ENCODE measurements at regions not wholly inside any gene's neighbourhood (a gene's known extent, or its start where the extent isn't known, plus 50 kb on each side); places are given as distances from the start of the nearest gene placed in this dataset.

DNA sequence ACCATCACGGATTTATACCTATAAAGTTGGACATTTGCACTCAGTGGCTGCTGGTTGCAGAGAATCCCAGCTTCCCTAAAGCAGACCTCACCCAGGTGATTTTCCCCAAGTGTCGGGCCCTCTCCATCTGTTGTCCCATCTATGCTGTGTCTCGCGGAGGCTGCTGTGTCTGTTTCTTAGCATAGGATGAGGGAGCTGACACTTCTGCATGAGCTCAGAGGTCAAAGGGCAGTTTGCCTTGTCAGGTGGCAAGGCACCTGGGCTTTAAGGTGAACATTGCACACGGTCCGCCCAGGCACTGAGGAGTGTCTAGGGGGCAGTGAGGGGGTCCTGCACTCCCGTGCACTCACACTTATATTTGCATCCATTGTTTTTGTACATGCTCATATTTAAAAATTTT is 151.6 kb downstream of the ZIC5 start:
- DNase-seq, result no peak

DNA sequence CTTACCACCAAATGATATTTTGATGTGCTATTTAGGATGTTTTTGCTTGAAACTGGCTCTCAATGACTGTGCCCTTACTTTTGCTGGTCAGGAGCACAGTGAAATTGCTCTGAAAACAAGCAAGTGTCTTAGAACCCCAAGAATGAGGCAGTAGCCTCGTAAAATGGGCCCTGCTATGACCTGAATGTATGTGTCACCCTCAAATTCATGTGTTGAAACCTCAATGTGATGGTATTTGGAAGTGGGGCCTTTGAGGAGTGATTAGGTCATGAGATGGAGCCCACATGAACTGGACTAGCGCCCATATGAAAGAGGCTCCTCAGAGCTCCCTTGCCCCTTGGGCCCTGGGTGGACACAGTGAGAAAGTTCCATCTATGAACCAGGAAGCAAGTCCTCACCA is 155.2 kb downstream of the ZIC5 start:
- DNase-seq, result no peak

DNA sequence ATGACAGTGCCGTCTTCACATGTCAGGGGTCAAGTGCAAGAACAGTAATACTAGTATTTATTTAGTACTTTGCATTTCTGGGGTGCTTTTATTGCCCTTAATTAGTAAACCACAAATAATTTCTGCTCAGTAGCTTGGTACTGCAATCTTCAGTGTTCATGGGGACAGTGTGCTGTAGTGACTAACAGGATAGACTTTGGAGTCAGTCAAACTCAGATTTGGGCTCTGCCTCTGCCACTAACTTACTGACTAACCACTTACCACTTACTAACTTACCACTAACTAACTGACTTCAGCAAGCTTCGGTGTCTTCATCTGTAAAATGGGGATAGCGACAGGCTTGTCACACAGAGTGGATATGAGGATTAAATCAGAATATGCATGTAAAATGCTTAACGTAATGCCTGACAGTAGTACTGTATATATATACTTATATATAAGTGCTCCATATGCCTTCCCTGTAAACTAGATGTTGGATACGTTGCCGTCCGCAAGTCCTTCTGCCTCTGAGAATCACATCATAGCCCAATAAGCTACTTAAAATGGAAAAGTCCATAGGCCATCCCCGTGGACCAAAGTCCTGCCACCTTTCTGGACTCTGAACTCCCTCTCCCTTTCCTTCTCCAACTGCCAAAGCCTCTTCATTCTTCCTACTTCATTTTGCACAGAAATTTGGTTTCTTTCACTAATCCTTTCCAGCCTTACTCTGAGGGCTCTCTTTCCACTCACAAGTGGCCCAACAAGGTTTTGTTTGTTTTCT is 158.1 kb downstream of the ZIC5 start:
- DNase-seq, result no peak

DNA sequence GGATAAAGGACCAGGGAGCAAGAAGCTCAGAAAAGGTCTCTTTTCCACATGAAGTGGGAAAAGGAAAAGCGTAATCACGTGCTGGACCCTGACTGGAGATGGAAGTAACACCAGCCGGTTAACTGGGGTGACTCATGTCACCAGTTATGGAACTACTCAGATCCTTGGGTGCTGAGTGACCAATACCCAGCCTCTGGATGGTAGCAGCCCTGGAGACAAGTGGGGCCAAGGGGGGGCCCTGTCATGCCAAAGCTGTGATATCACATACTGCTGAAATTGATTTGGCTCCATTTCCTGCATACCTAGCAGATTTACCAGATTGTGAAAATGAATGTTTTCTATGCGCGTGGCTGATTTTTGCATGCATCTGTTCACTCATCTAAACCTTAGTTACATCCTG is 158.9 kb downstream of the ZIC5 start:
- DNase-seq, result no peak

DNA sequence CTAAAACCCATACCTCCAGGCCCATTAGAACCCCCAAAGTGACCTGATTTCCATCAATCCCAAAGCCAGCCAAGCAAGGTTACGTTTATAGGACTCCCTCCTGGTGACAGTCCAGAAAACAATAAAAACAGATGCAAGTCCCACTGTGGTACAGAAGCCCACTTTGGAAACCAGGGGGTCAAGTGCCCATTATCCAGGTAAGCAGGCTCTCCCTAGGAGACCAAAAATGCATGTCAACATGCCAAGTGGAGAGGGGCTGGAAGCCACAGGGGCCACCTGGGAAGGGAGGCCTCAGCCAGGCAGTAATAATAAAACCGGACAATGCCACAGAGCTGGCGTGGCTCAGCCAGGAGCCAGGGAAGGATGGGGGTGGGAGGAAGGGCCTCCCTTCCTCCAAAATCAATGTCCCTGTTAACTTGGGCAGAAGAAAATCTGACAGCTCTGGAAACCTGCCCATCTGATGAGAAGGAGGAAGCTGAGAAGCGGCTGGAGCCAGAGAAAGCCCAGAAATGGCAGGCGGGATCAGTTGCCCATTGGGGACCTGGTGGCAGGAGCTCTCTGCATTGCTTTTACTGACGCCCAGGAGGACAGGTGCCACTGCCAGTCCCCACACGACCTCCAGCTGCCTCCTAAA is 160.4 kb downstream of the ZIC5 start:
- no peak for DNase-seq

DNA sequence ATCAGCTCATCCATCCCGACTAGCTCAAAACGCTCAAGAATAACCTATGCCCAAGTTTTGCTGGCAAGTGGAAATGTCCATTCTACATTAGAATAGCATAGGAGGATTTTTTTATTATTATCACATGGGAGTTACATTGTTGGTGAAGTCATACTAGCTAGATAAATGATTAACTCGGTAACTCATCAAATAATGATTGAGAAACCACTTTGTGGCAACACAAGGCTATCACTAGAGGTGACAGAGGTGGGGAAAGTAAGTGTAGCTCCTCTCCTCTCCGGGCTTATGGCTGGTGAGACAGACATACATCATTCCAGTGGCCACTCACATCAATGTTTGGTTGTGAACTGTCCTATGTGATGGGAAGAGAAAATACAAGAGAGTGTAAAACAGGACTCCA is 161.6 kb downstream of the ZIC5 start:
- DNase-seq, result no peak

DNA sequence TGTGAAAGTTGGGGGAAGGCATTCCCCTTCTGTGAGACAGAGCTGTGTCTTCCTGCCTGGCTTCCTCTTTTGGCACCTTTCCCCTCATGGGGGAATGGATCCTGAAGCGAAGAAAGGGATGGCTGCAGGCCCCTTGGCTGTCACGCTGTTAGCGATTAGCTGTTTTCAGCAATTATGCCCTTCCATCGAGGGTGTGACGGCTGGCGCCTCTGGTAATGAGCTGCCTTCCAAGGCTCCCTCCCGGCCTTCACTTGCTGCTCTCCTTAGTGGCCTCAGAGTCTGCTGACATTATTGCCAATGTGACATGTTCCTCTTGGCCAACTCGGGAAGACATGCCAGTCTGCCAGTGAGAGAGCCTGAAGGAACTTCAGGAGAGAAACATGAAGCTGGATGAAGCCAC is 162.1 kb downstream of the ZIC5 start:
- no peak for DNase-seq

DNA sequence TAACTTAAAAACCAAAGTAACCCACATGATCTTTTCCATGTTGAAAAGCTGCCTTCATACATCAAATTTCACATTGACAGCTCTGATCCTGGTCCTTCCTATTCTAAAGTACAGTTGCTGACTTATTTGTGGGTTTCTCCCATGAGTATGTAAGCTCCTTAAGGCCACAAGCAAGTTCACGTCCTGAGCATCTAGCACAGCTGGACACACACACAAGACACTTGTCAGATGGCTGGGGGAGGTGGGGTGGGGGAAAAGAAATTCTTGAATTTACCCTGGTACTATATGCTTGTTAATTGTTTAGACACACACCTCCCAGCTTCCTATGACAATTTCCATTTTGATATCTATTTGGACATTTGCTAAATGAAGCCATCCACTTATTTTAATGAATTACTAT is 162.8 kb downstream of the ZIC5 start:
- DNase-seq, result no peak

DNA sequence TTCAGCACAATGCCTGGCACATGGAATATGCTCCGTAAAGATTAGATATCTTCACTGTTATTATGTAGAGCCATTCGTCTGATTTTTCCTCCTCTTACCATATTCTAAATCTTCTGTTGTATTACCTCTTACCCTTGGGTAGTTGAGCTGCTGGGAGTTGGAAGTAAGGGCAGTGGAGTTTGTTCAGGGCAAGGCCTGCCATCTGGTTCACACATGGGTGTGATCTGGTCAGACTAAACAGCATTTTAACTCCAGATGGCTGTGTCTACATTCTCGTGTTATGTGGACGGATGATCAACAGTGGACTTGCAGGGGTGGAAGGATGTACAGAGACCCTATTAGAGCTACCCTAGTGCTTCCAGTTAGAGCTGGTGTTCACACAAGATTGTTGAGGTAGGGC is 164.9 kb downstream of the ZIC5 start:
- DNase-seq, result no peak

DNA sequence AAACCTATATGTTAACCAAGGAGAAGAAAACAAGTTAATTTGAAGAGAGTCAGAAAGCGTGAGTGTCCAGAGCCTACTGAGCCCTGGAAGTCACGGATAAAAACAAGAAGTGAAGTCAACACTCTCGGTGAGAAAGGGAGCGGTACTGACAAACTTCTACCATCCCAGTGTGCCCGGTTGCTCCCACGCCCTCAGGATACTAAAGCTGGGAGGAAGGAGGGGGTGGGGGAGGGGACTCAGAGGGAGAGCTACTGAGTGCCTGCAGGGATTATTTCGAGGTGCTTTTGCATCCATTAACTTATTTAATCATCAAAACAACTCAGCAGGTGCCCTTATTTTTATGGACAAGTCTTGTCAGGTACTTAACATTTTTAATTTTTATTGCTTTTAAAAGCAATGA is 166.2 kb downstream of the ZIC5 start:
- DNase-seq, result no peak

DNA sequence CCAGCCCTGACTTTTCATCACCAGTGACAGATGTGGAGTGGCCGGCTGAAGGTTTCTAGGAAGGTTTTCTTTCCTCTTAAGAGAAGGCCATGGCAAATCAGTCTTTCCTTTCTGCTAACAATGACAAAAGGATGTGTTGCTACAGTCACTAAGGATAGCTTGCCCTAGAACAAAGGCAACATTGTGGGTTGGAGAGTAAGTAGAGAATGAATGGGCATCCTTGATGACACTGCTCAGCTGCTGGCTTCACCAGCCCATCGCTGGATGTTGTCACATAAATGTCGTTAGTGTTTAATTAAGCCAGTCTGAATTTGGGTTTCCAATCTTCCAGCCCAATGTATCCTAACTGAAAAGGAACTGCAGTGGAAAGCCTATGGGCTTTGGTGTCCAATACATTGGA is 168.4 kb downstream of the ZIC5 start:
- DNase-seq, result no peak

DNA sequence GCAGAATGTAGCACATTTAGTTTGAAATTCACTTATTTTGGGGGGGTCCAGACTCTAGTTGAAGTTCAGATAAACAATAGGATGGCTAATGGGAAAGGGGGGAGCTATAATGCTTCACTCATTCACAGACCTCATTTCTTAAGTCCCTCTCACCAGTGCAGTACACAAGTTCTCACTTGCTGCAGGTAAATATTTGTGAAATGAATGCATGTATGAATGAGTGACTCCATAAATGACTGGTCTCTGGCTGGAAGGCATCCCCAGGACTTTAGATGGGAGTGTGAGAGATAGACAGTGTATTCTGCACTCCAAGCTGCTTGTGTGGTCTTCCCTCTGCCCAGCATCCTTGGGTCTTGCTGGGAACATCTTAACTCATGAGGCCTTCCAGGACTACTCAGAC is 169.2 kb downstream of the ZIC5 start:
- no peak for DNase-seq

DNA sequence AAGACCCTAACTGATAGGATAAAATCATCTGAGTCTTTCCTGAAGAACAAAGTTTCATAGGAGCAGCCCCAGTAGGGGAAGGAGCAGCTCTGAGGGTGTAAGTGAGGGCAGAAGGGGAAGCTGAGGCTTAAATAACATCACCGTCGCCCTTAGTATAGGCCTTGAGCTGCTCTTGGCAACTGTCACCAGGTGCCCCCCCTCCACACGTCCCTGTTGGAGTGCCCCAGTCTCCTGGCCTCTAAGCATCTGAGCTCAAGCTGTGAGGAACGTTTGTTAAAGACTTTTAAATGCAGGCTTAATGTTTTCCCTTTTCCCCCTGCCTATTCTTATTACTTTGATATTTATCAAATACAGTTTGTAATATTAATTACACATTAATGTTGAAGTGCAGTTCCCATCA is 170.6 kb downstream of the ZIC5 start:
- no peak for DNase-seq

DNA sequence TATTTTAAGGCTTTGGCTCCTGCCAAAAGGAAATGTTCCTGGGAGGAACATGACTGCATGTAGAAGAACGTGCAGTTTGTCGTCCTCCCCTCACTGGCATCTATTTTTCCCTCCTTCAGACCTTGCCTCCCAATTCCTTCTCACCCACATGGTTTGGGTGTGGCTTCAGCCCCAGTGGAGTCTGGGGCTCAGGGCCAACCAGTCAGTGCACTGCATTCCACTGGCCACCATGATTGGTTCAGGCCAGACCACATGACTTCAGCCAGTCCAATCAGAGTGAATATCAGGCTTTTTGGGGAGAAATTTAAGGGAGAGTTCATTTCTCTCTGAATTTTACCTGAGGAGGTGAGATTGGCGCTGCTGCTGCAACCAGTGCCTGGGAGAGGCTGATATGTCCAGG is 171.6 kb downstream of the ZIC5 start:
- no peak for DNase-seq

DNA sequence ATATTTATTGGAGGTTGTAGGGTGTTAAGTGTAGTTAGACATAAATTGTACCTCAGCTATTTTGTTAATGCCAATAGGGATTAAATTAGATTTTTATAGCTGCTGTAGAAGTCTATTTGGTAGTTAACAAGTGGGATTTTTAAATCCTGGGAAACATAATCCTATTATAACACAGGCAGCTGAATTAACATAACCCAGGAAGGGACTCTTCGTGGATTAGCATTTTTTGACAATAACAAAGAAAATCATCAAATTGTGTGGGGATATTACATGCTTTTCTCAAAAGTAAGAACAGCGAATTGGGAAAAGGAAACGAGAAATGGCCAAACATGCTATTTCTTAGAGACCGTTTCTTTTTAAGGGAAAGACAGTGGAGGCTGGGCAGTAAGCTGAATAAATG is 172.8 kb downstream of the ZIC5 start:
- DNase-seq, result no peak

DNA sequence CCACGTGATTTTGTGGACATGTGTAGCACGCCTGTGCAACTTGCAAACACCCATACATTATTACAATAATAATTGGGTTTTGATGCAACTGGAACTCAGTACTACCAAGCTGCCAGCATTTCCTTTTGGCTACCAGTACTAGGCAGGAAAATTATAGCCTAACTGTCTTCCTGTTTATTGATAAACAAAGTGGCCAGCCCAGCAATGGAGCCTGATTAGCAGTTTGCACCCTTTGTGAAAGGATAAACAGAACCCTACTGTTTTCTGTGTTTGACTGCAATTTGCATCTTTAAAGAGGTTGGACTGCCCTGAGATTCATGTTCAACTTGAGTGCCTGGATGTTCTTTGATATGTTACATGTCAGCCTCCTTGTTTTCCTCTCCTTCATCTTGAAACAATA is 173.9 kb downstream of the ZIC5 start:
- no peak for DNase-seq

DNA sequence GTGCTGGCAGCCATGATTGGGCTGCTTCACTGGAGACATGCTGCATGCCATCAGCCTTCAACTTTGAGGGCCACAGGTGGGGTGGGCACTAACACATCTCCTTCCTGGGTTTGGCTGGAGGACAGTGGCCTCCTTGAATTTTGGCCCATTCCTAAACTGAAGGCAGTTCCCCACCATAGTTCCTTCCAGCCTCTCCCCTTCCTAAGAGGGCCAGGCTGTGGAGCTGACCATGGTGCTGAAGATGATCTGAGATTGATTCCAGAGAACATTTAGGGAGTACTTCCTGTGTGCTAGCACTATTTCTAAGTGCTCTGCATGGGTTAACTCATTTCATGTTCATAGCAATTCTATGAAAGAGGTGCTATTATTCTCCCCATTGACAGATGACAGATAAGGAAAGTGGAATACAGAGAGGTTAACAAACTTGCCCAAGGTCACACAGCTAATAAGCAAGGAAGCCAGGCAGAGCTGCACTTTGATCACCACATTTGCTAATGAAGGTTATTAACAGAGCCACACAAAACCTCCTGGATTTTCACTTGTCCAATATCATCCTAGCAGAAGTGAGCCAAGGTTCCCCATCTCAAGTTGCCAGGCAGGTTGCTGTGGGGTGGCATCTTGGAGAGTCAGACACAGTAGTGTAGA is 175.3 kb downstream of the ZIC5 start:
- no peak for DNase-seq

DNA sequence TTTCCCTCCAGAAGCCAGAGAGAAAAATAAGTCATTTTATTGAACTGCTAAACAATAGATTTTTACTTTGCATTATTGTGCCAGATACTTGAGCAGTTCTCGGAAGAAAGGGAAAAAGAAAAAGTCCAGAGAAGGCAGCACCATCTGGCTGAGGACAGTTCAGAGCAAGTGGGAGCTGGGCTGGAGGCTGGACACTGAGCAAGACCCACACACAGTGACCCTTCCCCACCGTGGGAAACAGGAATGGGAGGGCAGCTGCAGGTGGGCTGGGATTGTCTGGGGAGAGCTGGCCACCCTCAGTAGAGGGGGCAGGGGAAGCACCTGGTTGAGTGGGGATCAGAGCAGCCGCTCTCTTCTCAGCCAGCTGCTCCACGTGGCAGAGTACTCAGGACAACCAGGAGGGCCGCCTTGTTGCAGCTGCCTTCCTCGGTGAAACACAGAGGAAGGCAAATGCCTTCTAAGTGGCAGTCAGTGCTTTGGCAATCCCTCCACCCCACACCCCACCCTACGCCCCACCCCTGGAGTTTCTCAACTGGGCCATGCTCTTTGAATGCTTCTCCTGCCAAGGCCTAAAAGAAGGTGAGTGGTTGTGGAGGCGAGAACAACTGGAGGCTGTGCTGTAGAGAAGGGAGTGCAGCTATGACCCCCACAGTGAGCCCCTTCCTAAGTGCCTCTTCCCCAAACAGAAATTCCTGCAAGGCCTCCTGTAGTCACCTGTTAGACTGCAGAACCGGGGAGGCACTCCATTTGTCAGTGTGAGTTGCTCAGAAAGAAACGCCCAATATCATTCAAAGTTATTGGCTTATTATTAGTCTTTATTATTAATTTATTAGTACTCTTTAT is 179.3 kb downstream of the ZIC5 start:
- DNase-seq, result no peak

DNA sequence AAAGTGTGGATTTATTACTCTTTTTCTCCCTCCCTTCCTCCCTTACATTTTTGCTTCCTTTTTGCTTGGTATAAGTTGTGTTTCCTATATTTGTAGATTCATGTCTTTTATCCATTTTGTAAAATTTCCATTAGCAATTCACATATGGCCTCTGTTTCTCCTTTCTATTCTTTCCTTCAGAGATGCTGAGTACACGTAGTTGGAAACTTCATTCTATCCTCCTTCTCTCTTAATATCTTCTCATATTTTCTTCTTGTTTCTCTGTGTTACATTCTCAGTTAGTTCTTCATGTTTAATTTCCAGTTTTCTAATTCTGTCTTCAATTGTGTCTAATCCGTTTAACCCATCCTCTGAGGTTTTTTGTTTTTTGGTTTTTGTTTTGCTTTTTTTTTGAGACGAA is 188.9 kb downstream of the ZIC5 start:
- DNase-seq, result no peak

DNA sequence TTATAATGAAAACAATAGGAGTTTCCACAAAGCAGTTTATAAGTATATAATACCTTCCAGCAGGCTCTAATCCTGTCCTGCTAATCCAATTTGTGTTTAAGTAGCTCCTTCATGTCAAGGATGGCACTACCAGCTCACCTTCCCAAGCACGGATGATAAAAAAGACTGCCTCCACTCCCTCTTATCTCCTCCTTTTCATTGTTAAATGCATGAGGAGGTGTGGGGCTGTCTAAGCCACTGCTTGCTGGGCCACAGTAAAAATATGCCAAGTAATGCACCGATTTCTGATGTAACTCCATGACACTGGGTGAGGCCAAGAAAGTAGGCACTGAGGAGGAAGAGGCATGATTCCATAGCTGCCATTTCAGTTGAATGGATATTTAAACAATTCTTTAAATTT is 193.1 kb downstream of the ZIC5 start:
- DNase-seq, result no peak

DNA sequence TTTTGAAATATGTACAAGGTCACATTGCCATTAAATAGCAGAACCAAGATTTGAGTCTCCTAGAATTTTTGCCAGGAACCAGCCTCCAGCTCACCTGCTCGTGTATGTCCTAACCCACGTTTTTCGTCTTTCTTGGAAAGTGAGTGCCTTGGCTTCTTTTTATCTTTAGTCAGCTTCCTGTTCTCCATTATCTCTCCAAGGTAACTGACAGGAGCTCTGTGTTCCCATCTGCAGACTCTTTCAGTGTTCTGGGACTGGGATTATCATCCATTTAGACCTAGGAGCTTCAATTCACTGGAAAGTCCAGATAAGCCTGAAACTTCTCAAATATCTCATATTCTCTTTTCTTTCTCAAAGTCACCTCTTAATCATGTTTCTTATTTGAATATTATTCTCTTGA is 193.7 kb downstream of the ZIC5 start:
- DNase-seq, result no peak

DNA sequence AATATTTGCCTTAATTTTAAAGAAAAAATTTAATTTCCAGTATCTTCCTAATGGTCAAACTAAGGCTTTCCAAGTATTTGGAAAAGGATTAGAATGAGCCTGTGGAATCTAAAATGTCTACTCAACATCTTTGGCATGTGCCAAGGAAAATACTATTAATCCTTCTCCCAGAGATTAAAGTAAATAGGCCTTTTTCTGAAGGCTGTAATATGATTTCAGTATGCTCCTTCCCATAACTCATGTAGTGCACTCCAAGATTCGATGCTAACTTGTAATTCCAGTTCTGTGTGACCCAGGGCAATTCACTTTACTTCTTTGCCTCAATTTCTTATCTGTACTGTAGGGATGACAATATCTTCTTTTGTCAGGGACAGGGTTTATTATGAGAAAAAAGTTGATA is 196.9 kb downstream of the ZIC5 start:
- DNase-seq, result no peak

DNA sequence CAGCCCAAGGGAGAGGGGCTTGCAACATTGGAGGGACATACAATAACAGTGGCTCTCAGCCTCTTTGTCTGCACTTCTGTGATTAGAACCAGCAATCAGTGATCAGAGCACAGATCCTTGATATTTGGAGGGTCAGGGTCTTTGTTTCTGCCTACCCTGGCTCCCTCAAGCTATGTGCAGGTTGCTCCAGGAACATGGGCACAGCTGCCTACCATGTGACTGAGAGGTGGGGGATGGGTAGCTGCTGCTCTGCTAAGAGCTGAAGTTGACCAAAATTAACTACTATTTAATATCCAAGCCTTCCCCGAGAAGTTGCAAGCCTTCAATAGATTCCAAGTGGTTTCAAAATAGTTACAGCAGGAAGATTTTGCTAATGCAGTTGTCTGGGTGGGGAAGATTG is 202.6 kb downstream of the ZIC5 start:
- DNase-seq, result no peak

DNA sequence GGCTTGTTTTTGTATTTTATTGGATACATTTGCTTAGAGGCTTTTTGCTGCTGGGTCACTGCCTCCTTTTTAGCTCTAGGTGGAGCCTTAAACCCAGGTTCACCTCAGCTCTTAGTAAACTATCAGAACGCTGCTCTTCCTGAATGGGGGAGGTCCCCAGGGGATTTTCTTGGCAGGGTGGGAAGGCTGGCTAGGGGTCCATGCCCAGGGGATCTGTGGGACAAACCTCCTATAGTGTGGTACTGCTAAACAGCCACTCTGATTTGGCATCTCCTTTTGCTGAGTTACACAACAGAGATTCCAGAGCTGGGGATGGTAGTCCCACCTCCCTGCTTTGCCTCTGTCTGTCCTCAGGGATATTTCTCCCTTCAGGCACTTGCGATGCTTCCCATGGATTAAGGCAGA is 204.9 kb downstream of the ZIC5 start:
- no peak for DNase-seq

Measured in NCI-H2227 treated with DMSO at 0.1 percent for 48 hours (cell line).